ENCODE measurements at regions not wholly inside any gene's neighbourhood (a gene's known extent, or its start where the extent isn't known, plus 50 kb on each side); places are given as distances from the start of the nearest gene placed in this dataset.

DNA sequence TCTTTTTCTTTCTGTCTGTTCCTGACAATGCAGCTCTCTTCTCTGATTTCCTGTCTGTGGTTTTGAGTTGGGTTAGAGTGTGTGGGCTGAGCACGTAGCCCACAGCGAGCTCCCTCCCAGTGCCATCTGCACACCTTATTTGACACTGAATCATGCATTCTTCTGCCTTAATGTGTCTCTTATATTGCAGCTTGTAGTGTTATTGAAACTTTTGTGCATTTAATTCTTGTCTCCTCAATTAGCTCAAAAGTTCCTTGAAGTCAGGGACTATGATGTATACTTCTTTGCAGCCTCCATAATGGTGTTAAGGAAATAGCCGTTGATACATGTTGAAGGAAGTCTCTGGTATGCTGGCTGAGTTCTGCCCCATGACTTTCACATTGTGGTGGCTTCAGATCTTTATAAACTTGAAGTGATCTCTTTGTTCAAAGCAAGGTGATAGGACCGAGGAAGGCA is 576.2 kb upstream of the CLINT1 start:
- DNase-seq, result no peak

DNA sequence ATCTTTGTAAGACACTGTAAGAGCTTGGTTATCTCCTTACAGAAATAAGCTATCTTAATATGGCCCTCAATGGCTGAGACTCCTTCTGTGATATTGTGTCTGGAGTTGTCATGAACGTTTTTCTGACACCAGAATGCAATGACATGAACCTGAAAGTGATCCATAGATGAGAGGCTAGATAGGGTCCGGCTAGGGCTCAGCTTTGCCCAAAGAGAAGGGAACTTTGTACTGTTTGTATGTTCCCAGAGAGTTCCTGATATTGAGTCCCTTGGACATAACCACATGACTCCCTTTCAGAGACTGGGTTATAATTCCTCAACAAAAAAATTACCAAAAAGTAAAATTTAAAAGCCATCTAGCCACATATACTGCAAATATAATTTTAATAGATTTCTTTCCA is 575.8 kb upstream of the CLINT1 start:
- no peak for DNase-seq

DNA sequence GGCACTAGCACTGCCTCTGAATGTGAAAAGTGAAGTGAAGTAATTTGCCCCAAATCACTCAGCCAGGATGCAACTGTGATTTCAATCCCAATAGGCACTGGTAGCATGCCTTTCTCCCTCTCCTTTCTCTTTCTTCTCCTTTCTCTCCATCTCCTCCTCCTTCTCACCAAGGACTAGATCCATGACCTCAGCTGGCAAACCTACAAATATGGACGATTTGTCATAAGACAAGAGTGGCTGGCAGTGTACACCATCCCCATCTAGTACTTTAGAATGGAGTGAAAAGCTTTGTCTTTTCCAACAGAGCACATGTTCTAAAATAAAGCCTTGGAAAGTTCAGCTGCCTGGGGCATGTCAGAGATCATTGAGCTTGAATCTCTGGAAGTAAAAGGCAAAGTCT is 574.7 kb upstream of the CLINT1 start:
- no peak for DNase-seq

DNA sequence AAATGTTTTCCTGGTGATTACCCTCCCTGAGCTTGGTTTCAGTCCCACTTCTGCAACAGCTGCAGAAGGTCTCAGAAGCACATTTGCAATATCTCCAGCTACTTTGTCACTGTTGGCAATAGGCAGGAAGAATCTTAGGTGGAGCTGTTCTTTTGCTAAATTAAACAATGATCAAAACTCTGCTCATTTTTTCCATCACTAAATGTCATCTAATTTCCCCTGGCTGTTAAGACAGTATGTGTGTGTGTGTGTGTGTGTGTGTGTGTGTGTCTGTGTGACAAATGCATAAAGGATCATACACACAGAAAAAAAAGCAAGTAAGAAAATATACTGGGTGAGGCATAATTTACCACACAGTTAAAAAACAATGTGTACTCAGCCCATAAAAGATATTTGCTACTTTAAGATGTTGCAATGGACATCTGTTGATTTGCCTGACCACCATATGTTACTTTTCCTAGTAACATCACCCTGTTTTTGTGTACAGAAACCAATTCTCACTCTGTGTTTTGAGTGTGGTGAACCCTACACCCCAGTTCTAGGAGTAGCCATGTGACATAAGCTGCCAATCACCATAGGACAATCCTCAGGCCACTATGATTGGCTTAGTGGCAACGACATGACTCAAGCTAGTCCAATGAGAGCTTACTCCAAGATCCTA is 572.6 kb upstream of the CLINT1 start:
- no peak for DNase-seq

DNA sequence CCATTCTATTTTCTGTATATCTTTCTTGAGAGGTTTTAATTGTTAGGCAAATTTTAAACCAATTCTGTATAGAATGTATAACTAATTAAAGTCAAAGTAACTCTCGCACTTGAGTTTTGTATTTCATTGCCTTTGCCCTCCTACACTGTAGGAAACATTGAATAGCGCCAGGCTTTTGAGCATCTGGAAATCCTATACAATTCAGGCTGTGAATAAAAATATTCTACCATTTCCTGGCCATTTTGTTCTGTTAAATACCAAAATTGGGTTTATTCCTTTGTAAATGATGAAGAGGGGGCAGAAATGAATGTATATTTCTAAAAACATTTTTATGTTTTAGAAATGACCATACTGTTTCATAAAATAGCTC is 571.8 kb upstream of the CLINT1 start:
- DNase-seq, result no peak

DNA sequence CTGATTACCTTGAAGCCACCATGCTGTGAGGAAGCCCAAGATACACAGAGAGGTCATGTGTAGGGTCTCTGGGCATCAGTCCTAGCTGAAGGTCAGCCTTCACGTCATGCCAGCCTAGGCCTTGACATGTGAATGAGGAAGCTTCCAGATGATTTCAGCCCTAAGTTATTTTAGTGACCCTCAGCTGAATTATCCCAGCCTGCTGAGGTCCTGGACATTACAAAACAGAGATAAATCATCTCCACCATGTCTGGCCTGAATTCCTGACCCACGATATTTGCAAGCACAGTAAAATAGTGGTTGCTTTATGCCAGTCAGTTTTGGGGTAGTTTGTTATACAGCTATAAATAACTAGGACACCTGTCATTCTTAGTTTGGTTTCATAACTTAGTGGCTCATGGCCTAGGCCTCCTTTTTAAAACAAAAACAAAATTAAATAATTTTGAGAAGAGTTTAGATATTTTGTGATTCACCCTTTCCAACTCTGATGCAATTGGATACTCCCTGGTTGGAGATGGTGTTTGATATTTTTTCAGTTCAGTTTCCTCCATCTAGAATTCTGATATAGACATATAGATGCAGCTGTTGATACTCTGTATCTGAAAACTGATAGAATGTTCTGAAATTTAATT is 571.3 kb upstream of the CLINT1 start:
- no peak for DNase-seq

DNA sequence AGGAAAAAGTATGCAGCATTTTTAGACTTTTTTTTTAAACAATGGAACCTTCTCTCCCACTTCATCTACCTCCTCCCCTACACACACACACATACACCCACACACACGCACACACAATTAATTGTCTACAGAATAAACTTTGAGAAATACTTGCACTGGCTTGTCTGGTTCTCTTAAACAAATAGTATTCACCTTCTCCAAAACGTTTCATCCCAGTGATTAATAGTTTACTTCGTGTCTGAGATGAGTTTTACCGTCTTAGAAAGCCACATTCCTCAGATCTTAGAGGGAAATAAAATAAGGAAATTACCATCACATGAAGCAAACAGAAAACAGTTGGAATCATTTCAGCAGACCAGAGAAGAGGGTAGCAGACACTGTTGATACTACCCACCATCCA is 570.6 kb upstream of the CLINT1 start:
- no peak for DNase-seq

DNA sequence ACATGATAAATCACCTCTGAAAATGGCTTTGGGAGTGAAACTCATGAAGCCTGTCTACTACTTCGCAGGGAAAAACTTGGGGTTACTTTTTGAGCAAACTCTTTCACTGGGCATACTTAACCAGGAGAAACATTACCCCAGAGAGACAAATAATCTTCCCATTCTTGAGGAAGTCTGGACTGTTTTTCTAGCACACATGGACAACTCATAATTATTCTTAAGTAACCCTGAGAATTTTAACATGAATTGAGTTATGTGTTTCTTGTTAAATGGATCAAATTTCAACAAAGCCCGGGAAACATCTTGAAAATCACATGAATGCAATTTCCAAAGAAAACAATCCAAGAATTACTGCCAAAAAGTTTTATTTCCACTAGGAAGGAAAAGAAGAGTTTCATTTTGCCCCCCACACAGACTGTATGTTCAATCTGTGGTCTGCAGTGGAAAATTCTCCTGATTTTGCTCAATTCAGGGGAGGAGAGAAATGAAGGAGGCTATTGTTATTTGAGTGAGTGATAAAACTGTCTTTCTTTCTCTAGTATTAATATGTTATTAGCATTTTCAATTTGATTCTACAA is 564.8 kb upstream of the CLINT1 start:
- no peak for DNase-seq

DNA sequence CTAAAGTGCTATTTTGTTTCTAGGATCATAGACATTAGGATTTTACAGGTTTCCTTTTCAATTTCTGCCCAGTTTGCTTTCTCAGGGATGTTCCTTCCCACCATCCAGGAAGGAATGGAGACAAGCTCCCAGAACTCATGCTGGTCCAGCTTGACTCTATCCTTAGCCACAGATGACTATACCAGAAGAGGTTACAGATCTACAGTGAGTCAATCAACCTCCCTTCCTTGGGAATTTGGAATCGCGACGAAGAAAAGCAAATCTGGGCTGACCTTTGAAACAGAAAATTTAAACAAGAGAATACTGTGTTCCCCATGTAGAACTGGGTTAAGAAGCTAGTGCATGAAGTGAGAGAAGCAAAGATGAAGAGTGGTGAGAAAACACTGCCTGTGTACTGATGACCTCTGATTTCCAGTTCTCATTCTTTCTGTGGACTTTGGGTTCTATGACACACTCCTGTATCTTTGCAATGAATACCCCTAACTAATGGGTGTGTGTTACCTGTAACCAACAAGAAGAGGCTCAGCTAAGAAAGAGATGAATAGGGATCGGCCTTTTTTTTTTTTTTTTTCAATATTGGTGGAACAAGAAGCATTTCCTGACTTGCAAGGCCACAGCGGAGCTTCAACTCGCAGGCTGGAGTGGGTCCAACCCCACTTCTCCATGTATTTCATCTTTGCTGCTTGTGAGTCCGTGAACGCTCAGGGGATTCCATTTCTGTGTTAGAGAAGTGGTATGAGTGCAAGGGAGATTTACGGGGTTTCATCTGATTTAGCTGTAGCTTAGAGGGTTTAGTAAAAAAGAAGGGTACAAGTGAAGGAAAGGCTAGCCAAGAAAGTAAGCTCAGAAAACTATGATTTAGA is 563.9 kb upstream of the CLINT1 start:
- no peak for DNase-seq

DNA sequence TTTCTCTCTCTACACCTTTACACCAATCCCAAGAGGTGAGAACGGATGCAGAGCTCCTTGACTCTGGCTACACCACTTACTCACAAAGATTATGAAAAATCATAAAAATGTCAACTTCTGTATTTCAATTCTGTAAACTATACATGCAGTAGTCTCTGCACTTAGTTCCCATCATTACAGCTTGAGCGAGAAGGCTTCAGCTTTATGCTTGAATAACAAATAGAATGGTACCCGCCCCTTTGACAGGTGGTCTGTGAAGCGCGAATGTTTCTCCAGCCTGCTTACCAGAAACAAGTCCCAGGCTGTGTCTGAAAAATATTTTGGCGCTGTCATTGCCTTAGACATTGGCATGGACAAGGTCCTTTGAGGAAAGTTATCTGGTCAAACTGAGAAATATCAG is 562.4 kb upstream of the CLINT1 start:
- DNase-seq, result no peak

DNA sequence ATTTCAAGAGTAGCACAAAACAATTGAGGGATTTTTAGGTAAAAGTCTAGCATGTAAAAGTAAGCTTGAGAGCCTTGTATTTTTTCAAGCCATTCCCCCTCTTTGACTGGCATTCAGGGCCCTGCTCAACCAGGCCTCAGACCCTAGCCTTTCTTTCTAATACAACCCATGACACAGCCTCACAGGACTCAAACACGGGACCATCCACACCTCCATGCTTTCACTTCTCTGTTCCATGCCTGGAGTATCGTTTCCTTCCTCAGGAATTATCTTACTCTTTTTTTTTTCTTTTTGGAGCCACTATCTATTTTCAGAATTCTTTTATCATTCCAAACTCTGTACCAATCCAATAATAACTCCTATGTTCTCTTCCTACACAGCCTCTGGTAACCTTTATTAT is 560.2 kb upstream of the CLINT1 start:
- no peak for DNase-seq

DNA sequence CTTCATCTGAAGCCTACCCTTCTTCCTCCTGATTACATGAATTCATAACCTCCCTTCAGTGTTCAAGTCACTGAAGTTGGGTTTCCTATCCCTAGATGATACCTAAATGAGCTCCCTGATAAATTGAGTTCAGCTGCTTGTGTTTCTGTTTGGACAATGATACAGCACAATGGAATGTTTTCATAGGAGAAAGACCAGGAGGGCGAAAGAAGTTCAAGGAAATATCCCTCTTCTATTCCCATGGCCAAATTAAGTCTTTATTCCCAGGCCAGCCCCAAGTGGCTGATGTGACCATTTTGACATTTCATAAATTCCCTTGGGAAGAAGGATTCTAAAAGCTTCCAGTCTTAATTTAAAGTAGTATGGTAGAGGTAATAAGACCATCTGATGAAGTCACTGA is 555.8 kb upstream of the CLINT1 start:
- no peak for DNase-seq

DNA sequence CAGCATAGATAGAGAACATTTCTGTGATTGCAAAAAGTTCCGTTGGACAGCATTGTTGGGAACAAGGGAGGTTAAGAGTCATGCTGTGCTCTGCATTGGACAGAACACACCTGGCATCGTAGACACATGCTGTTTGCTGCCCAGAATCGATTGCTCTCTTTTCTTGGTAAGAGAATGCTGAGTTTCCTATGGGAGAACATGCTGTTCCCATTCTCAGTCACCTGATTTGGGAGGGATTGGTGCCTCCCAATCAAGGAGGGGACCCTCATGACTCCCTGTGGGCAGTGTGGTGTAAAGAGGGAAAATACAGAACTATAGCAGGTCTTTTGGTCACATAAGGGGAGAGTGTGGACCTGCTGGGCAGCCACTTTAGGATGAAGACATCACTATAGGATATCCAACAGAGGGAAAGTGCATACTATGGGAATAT is 555.4 kb upstream of the CLINT1 start:
- no peak for DNase-seq

DNA sequence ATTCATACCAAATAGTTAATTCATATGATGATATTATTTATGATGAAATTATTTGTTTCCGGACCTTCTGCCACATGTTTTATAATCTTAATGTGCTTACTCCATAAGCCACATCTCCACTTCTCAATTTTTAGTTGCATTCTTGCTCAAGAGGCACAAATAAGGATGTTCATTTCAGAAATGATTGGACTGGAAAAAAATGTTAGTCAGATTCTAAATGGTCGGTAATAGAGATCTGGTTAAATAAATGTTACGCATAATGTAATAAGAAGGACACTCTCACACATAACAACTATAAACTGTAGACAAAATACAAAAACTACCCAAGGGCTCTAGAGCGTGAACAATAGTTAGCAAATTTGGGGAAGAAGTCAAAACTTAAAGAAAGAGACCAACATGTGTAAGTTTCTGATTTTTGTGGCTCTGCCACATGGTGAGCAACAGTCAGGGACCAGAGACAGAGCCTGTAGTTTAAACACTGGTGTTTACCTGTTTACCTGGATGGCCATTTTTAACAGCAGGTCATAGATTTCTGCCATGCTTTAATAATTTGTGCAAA is 554.3 kb upstream of the CLINT1 start:
- no peak for DNase-seq

DNA sequence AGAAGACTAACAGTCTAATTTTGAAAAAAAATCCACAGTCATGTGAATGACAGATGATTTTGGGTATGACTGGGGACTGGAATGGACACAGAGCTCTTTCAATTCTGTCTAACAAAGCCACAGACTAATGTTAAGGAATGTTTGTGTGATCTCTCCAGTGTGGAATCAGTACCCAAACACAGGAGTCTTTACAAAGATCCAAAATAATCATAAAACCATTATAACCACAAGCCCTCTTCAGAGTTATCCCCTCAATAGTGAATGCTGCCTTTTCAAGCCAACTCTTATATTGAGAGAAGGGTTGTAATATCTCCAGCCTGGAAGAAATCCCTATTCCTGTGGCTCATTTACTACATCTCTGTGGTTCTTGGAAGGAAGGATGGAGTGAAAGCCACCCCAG is 552.0 kb upstream of the CLINT1 start:
- no peak for DNase-seq

DNA sequence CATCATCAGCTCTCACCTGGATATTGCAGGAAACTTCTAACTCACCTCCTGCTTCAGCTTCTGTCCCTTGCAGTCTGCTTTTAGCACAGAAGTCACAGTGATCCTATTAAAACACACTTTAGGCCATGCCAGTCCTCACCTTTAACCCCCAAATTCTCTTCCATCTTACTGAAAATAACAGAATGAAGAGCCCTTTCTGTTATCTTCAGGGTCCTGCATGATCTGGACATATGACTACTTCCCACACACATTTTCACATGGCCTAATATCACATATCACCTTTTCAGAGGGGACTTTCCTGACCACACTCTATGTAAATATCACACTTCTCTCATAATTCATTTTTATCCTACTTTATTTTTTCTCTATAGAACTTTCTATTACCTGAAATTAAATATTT is 550.6 kb upstream of the CLINT1 start:
- DNase-seq, result no peak

DNA sequence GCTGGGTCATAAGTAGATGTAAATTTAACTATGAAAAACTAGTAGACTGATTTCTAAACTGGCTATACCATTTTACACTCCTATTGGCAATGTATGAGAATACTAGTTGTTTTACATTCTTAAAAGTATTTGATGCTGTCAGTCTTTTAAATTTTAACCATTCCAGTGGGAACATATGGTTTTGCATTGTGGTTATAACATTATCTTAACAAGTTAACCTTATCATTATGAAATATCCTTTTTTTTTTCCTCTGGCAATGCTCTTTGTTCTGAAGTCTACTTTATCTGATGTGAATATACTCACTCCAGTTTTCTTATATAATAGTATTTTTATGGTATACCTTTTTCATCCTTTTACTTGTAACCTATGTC is 548.9 kb upstream of the CLINT1 start:
- DNase-seq, result no peak

DNA sequence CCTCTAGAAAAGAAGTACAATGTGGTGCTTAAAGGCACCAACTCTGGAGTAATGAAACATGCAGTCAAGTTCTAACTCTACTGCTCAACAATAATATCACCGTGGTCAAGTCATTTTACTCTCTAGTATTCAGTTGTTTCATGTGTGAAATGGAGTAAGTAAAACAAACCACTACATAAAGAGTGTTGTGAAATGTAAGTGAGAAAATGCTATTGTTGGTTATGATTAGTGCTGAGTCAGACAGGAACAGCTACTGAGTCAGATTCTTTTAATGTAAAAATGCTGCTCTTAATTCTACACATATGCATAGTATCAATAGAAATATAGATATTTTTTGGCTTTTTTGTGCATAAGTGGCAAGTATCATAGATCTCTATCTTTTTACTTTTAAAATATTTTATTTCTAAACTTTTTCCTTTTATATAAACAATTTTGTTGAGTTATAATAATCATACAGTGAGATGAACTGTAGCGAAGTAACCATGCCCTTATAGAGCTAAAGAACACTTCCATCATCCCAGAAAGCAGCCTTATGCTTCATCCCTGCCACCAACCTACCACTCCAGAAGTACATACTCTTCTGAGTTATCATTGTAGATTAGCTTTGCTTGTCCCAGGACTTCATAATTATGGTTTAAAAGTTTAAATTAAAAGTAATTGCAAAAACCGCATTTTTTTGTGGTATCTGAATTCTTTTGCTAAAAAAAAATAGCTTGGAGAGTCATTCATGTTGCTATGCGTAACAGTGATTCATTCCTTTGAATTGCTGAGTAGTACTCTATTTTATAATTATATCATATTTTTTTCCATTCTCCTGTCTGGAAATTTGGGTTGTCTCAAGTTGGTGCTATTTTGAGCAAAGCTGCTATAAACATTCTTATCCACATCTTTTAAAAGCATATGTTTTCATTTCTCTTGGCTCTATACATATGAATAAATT is 548.2 kb upstream of the CLINT1 start:
- no peak for DNase-seq

DNA sequence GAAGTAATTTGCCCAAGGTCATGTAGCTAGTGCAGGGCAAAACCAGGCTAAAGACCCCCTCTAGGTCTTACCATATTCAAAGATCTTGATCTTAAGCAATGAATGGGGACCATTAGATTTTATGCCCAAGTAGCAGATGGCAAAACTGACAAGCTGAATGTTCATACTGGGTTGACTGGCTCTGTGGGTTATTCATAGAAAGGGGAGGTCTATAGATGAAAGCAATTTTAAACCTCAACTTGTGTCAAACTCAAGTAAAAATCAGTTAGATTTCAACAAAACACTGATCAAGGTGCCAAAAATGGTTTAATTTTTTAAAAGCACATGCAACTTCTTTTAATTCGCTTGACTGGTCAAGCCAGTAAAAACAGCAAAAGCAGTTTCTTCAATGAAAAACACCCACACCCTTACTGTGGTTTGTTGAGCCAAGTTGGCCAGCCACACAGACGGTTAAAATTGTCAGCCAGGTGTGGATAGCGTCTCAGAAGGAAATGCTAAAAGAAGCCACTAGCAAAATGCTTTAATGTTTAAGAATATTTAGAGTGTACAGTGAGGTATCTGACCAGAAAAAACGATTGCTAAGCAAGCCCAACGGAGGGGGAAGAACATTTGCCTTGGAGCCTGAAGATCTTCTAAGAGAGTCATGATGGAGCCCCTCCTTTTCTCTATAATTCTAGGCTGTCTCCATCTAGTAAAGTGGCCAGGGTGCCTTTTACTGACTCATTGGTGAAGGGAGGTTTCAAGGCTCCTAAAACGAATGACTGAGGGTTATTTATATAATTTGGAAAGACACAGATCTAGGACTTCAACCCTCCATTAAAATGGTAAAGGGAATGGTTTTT is 539.6 kb upstream of the CLINT1 start:
- no peak for DNase-seq

DNA sequence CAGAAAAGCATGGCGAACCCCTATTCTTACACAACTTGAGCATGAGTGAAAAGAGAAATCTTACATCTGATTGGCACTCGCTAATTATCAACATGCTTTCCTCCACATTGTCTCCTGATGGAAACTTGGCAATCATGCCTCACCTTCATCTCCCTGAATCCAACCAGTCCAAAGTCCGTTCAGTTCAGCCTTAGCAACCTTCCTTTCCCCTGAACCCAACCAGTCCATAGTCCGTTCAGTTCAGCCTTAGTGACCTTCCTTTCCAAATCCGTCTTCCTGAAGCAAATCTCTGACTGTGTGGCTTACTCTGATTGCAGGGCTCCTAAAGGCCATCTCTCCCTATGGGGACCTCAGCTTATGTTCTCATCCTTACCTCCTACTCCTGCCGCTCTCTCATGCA is 538.3 kb upstream of the CLINT1 start:
- no peak for DNase-seq

DNA sequence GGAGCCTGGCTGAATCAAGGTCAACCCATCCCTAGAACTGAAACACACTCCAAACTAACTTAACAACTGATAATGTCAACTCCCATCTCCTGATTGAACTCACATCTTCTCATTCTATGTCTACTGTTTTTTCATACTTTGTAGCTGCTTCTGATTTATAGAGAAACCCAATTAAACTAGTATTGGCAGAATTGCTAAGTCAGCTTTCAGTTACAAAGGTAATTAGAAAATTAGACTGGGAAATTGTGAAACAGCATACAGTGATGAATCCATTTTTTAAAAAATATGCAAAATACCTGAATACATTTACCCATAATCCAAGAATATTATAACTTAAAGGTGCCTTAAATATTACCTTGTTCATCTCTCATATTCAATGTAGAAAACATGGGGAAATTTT is 535.2 kb upstream of the CLINT1 start:
- DNase-seq, result no peak

Measured in NCI-H446 (cell line).